SK-N-SH (cell line): ENCODE measurements at regions not wholly inside any gene's neighbourhood (a gene's known extent, or its start where the extent isn't known, plus 50 kb on each side); places are given as distances from the start of the nearest gene placed in this dataset.
A peak's percentile ranks its signal among the peaks of the same experiment; 100 is the strongest.
"Not testable (repeated sequence)": the region's sequence is repeated elsewhere in the genome, so short reads cannot be mapped to it uniquely, and the experiment has no call there.

Source experiments
- CTCF ChIA-PET: fragments of 300-600, 350-600 bp; formaldehyde crosslinking; extraction: SDS; loops from one replicate; lab custom pipeline; 2021; lab: Yijun Ruan, JAX
- POLR2A ChIA-PET: fragments of 350-600 bp; sonication (Branson Sonifier 250); formaldehyde crosslinking; extraction: SDS; loops from one replicate; lab custom pipeline; 2020; ENCODE audit warnings: antibody characterized with exemption, inconsistent platforms; lab: Yijun Ruan, JAX
- DNase-seq: peaks from one replicate; pipeline ENCODE4 v3.0.0; 2012
- H2AFZ ChIP-seq: fragments of 200-600 bp; sonication (generic); 2 replicates; pipeline ENCODE4 v1.8.1; 2016; ENCODE audit warnings: antibody characterized with exemption, mild to moderate bottlenecking, low read depth
- H3F3A ChIP-seq: fragments of 200-600 bp; sonication (generic); replicated peaks from 2 replicates; pipeline ENCODE3; 2016; ENCODE audit warnings: antibody characterized with exemption, mild to moderate bottlenecking; ENCODE audit not compliant: insufficient read depth
- H3K27ac ChIP-seq, 2 experiments: fragments of 200-500 bp in 1 of 2; fragments of 200-600 bp in 1 of 2; sonication (Bioruptor generic) in 1 of 2; sonication (generic), shearing (Covaris generic) in 1 of 2; 2 replicates each; pipeline versions ENCODE4 v1.5.1 to v1.6.1; 2014 to 2016; ENCODE audit warnings: low read depth in 2 of 2, inconsistent platforms in 1 of 2, low read length in 1 of 2, mild to moderate bottlenecking in 1 of 2, mixed read lengths in 1 of 2
- H3K27me3 ChIP-seq: fragments of 200-600 bp; sonication (generic), shearing (Covaris generic); 2 replicates; pipeline ENCODE4 v1.6.1; 2016; ENCODE audit warnings: mixed run types; ENCODE audit not compliant: insufficient read depth
- H3K36me3 ChIP-seq, 2 experiments: fragments of 200-500 bp in 1 of 2; fragments of 200-600 bp in 1 of 2; sonication (Bioruptor generic) in 1 of 2; sonication (generic) in 1 of 2; replicated peaks in 1 of 2; 2 replicates each; pipeline versions ENCODE3 to v1.5.1; 2014 to 2016; ENCODE audit warnings: low read length in 1 of 2, mild to moderate bottlenecking in 1 of 2; ENCODE audit not compliant: insufficient read depth in 2 of 2, control insufficient read depth in 1 of 2
- H3K4me1 ChIP-seq, 2 experiments: fragments of 200-500 bp in 1 of 2; fragments of 200-600 bp in 1 of 2; sonication (Bioruptor generic) in 1 of 2; sonication (generic), shearing (Covaris generic) in 1 of 2; 2 replicates each; pipeline versions ENCODE4 v1.5.1 to v1.6.1; 2014 to 2016; ENCODE audit warnings: low read depth in 1 of 2, low read length in 1 of 2, mixed run types in 1 of 2; ENCODE audit not compliant: insufficient read depth in 2 of 2, control insufficient read depth in 1 of 2
- H3K4me2 ChIP-seq: fragments of 200-600 bp; sonication (generic), shearing (Covaris generic); 2 replicates; pipeline ENCODE4 v1.6.1; 2017; ENCODE audit warnings: mixed run types
- H3K4me3 ChIP-seq, 2 experiments: fragments of 200-500 bp in 1 of 2; fragments of 200-600 bp in 1 of 2; sonication (Bioruptor generic) in 1 of 2; sonication (generic), shearing (Covaris generic) in 1 of 2; 2 replicates each; pipeline versions ENCODE4 v1.5.1 to v1.8.1; 2014 to 2016; ENCODE audit warnings: low read depth in 2 of 2, inconsistent platforms in 1 of 2, low read length in 1 of 2, mild to moderate bottlenecking in 1 of 2, mixed read lengths in 1 of 2, moderate library complexity in 1 of 2
- H3K79me2 ChIP-seq: fragments of 200-600 bp; sonication (generic); 2 replicates; pipeline ENCODE4 v1.8.1; 2017; ENCODE audit warnings: mild to moderate bottlenecking; ENCODE audit not compliant: insufficient read depth
- H3K9ac ChIP-seq: fragments of 200-600 bp; sonication (generic); 2 replicates; pipeline ENCODE4 v1.6.1; 2017; ENCODE audit warnings: mixed run types
- H3K9me2 ChIP-seq: fragments of 200-600 bp; sonication (generic); 2 replicates; pipeline ENCODE4 v1.6.1; 2017; ENCODE audit warnings: mixed run types
- H3K9me3 ChIP-seq: fragments of 200-600 bp; sonication (generic); 2 replicates; pipeline ENCODE4 v1.6.1; 2017; ENCODE audit warnings: mixed run types, mild to moderate bottlenecking, moderate library complexity
- H4K20me1 ChIP-seq: fragments of 200-600 bp; sonication (generic); 2 replicates; pipeline ENCODE4 v1.6.1; 2017; ENCODE audit warnings: mild to moderate bottlenecking, mixed run types; ENCODE audit not compliant: insufficient read depth
- ELF1 ChIP-seq: IDR thresholded peaks from 2 replicates; pipeline ENCODE4 v1.4.0; 2012
- EP300 ChIP-seq, 2 experiments: IDR thresholded peaks; 2 replicates each; pipeline versions ENCODE4 v1.4.0 to v1.6.1; 2012; ENCODE audit warnings: borderline replicate concordance in 1 of 2, low read depth in 1 of 2, low read length in 1 of 2
- FOSL2 ChIP-seq: IDR thresholded peaks from 2 replicates; pipeline ENCODE4 v1.4.0; 2012; ENCODE audit warnings: low read depth, mild to moderate bottlenecking, moderate library complexity, borderline replicate concordance
- FOXJ3 ChIP-seq: sonication (generic); formaldehyde crosslinking; IDR thresholded peaks from 2 replicates; pipeline ENCODE4 v1.5.1; 2020; ENCODE audit warnings: mild to moderate bottlenecking, missing genetic modification reagents
- FOXM1 ChIP-seq: IDR thresholded peaks from 2 replicates; pipeline ENCODE4 v1.4.0; 2012; ENCODE audit warnings: low read depth, mild to moderate bottlenecking
- GABPA ChIP-seq: IDR thresholded peaks from 2 replicates; pipeline ENCODE4 v1.4.0; 2012; ENCODE audit warnings: low read depth, mild to moderate bottlenecking
- GATA2 ChIP-seq: sonication (generic); formaldehyde crosslinking; IDR thresholded peaks from 2 replicates; pipeline ENCODE4 v1.5.0; 2020; ENCODE audit warnings: mild to moderate bottlenecking, missing genetic modification reagents
- JUND ChIP-seq: IDR thresholded peaks from 2 replicates; pipeline ENCODE4 v1.4.0; 2012
- MEF2A ChIP-seq: IDR thresholded peaks from 2 replicates; pipeline ENCODE4 v1.4.0; 2012; ENCODE audit warnings: low read depth, borderline replicate concordance
- MXI1 ChIP-seq: IDR thresholded peaks from 2 replicates; pipeline ENCODE4 v1.6.1; 2012; ENCODE audit warnings: mild to moderate bottlenecking, low read depth, low read length, improper control_type of control experiment
- NRF1 ChIP-seq: IDR thresholded peaks from 2 replicates; pipeline ENCODE4 v1.6.1; 2012; ENCODE audit warnings: low read depth, mild to moderate bottlenecking, low read length
- RAD21 ChIP-seq: IDR thresholded peaks from 2 replicates; pipeline ENCODE4 v1.6.1; 2012; ENCODE audit warnings: mild to moderate bottlenecking, low read length
- RCOR1 ChIP-seq: fragments of 150-350 bp; IDR thresholded peaks from 2 replicates; pipeline ENCODE4 v1.6.1; 2017; ENCODE audit warnings: antibody characterized with exemption, low read length
- RFX5 ChIP-seq: IDR thresholded peaks from 2 replicates; pipeline ENCODE4 v1.6.1; 2012; ENCODE audit warnings: mild to moderate bottlenecking, improper control_type of control experiment, low read length
- SMC3 ChIP-seq: IDR thresholded peaks from 2 replicates; pipeline ENCODE4 v1.6.1; 2012; ENCODE audit warnings: low read depth, low read length, improper control_type of control experiment
- TAF1 ChIP-seq: IDR thresholded peaks from 2 replicates; pipeline ENCODE4 v1.6.1; 2012; ENCODE audit warnings: low read depth, mild to moderate bottlenecking, low read length, moderate library complexity, borderline replicate concordance
- TCF12 ChIP-seq: IDR thresholded peaks from 2 replicates; pipeline ENCODE4 v1.4.0; 2012
- USF2 ChIP-seq: fragments of 150-350 bp; IDR thresholded peaks from 2 replicates; pipeline ENCODE4 v1.6.1; 2017; ENCODE audit warnings: antibody characterized with exemption, low read length, low read depth, borderline replicate concordance
- WGBS: methylation state at CpG from one replicate; pipeline ENCODE4 v1.1.6; 2017; ENCODE audit warnings: low lambda C conversion rate; 5-methylcytosine and 5-hydroxymethylcytosine counted together
- TF ChIP-seq, protein P1 (sequence below): fragments of 150-350 bp; IDR thresholded peaks from 2 replicates; pipeline ENCODE4 v1.6.1; 2016; ENCODE audit warnings: mild to moderate bottlenecking, low read depth, low read length

DNA sequence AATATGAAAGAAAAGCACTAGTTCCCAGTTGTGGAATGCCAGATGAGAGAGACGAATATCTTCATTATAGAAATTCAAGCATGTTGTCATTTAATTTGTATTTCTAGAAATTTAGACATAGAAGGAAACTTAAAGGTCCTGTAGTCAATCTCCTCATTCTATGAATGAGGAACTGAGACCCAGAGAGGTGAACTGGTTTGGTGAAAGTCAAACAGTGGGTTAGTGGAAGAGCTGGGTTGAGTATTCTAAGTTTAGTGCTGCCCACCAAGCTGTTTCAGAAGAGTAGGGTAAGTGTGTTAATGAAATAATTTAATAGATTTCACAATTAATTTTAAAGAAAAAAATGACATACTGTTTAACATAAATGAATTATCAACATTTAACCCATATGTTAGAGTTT lies 655.2 kb downstream of the FAM133A start:
- 0% methylated on average over 1 of the region's 1 CpG for WGBS
- CTCF ChIA-PET: no interaction called here
- Histone ChIP-seq H3K36me3 (no peaks in the 10 kb centered on the region), H2AFZ (no peak overlapping the region), H3K9me3 (no peaks in the 10 kb centered on the region), H3K9ac (no peak overlapping the region), H3K27ac (no peak overlapping the region), H3K9me2 (no peaks in the 10 kb centered on the region), H3K4me3 (no peak overlapping the region), H4K20me1 (no peaks in the 10 kb centered on the region), H3F3A (no peaks in the 10 kb centered on the region), H3K79me2 (no peaks in the 10 kb centered on the region), H3K27me3 (no peaks in the 10 kb centered on the region), H3K4me2 (no peak overlapping the region), H3K4me1 (no peaks in the 10 kb centered on the region)
- POLR2A ChIA-PET: no interaction called here
- no peak for TF ChIP-seq MEF2A
- TF ChIP-seq GATA2 (CRISPR knock-in tag): no peak
- no peak for TF ChIP-seq MXI1
- no peak for DNase-seq

DNA sequence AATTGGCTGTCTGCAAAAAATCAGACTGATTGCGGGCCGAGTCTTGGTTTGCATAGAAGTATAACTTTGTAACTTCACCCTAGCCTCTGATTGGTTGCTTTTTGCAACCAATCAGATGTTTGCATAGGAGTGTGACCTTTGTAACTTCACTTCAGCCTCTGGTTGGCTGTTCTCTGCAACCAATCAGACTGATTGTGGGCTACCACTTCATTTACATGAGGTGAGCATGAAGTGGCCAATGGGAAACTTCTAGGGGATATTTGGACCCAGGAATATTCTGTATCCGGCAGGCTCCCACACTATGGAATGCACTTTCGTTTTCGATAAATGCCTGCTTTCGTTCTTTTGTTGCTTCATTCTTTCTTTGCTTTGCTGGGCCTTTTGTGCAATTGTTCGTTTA lies 667.7 kb downstream of the FAM133A start:
- CTCF ChIA-PET: not testable (repeated sequence)
- WGBS: 10% methylated on average over 7 of the region's 7 CpGs

DNA sequence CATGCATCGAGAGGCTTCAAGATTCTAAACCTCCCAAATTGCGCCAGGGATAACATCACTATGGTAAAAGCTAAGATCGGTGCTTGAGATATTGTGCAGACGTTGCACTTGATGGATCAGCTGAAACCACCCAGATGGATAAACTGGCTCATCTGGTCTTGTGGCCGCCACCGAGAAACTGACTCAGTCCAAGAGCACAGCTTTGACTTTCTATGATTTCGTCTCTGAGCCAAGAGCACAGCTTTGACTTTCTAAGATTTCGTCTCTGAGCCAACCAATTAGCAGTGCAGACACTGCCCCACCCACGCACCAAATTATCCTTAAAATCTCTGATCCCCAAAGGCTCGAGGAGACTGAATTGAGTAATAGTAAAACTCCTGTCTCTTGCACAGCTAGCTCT lies 687.2 kb downstream of the FAM133A start:
- TF ChIP-seq USF2 (no peak), FOXM1 (no peak), JUND (no peak), TAF1 (no peak), MXI1 (no peak), EP300 (IDR thresholded peaks at IDR 0.05; ENCODE audit: borderline replicate concordance in 1 of 2, low read depth in 1 of 2, low read length in 1 of 2) (no peak), MEF2A (no peak), RCOR1 (no peak), ELF1 (no peak), GABPA (no peak), SMC3 (no peak), TCF12 (no peak), FOSL2 (no peak), FOXJ3 (CRISPR knock-in tag) (no peak), GATA2 (CRISPR knock-in tag) (no peak), NRF1 (no peak), RAD21 (no peak), RFX5 (no peak)
- TF ChIP-seq, protein P1, sequence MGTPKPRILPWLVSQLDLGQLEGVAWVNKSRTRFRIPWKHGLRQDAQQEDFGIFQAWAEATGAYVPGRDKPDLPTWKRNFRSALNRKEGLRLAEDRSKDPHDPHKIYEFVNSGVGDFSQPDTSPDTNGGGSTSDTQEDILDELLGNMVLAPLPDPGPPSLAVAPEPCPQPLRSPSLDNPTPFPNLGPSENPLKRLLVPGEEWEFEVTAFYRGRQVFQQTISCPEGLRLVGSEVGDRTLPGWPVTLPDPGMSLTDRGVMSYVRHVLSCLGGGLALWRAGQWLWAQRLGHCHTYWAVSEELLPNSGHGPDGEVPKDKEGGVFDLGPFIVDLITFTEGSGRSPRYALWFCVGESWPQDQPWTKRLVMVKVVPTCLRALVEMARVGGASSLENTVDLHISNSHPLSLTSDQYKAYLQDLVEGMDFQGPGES: no peak
- POLR2A ChIA-PET: no interaction called here
- no peak overlapping the region for H3K9ac ChIP-seq
- no peaks in the 10 kb centered on the region for H3K9me3 ChIP-seq
- no peaks in the 10 kb centered on the region for H3K36me3 ChIP-seq
- no peak for DNase-seq
- H3K4me3 ChIP-seq: no peak overlapping the region
- H3K9me2 ChIP-seq: no peaks in the 10 kb centered on the region
- 7% methylated on average over 9 of the region's 10 CpGs for whole genome bisulfite sequencing
- no peaks in the 10 kb centered on the region for H3K4me1 ChIP-seq
- H3K27me3 ChIP-seq: peaks cover 10% of the 10 kb centered on the region; the same call in 1 of the 2 replicates
- no peak overlapping the region for H3K4me2 ChIP-seq
- H2AFZ ChIP-seq: no peak overlapping the region
- no peaks in the 10 kb centered on the region for H4K20me1 ChIP-seq
- no peaks in the 10 kb centered on the region for H3F3A ChIP-seq
- CTCF ChIA-PET: no interaction called here
- H3K79me2 ChIP-seq: no peaks in the 10 kb centered on the region
- H3K27ac ChIP-seq: no peak overlapping the region

More for the DNA sequence above, 667.7 kb downstream of the FAM133A start:
- H3K9me3 ChIP-seq, H3K27me3 ChIP-seq, H3K9me2 ChIP-seq, H3K36me3 ChIP-seq, POLR2A ChIA-PET, H4K20me1 ChIP-seq, H3F3A ChIP-seq, H3K79me2 ChIP-seq, DNase-seq, H3K27ac ChIP-seq, H3K9ac ChIP-seq, H3K4me1 ChIP-seq: not testable (repeated sequence)
- Histone ChIP-seq H3K4me2 (peak overlapping the region; percentile 75), H3K4me3 (peak overlapping the region; percentile 43 to 61; a peak in 3 of 4 replicates), H2AFZ (peak overlapping the region; percentile 95)
